ENCODE measurements at regions not wholly inside any gene's neighbourhood (a gene's known extent, or its start where the extent isn't known, plus 50 kb on each side); places are given as distances from the start of the nearest gene placed in this dataset.

DNA sequence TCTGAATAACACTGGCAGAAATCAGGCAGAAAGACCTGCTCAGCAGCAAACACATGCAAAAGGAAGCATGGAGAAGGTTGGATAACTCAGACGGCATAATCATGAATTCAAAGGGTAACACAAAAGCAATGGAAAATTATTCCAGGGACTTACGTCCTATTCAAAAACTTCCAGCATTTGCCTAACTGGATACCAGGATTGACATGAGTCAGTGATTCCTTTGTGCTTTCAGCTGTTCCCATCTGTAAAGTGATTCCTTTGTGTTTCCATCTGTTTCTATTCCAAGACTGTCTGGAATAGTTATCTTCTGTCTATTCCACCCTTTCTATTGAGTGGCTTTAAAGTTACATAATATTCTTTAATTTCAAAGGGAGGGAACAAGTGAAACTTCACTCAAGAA, 1361.7 kb upstream of the CDH9 start:
- no peak overlapping the region for H3K27ac ChIP-seq (ENCODE audit: insufficient read depth, low read depth, low read length)

More for the DNA sequence above, 1361.7 kb upstream of the CDH9 start:
- Histone ChIP-seq H3K36me3 (ENCODE audit: control insufficient read depth in 2 of 2, extremely low read depth in 1 of 2, insufficient read depth in 2 of 2, low read length in 2 of 2) (no peaks in the 10 kb centered on the region), H3K4me3 (replicated peaks in 1 of 3; ENCODE audit: insufficient read depth in 1 of 3, low read depth in 1 of 3, low read length in 3 of 3) (no peak overlapping the region), H3K9me3 (replicated peaks; ENCODE audit: control insufficient read depth, insufficient read depth, low read length) (peaks cover 2% of the 10 kb centered on the region), H3K27me3 (ENCODE audit: control insufficient read depth in 2 of 2, insufficient read depth in 2 of 2, low read length in 2 of 2) (no peaks in the 10 kb centered on the region), H3K4me2 (ENCODE audit: insufficient read depth, low read length) (no peak overlapping the region), H3K4me1 (ENCODE audit: control insufficient read depth, extremely low read depth, insufficient read depth, low read length) (no peaks in the 10 kb centered on the region), H3K79me2 (ENCODE audit: control insufficient read depth, insufficient read depth, low read length) (no peaks in the 10 kb centered on the region), H3K9ac (replicated peaks; ENCODE audit: extremely low read depth, insufficient read depth, low read length) (no peak overlapping the region), H3K9me1 (replicated peaks; ENCODE audit: control insufficient read depth, extremely low read depth, insufficient read depth, low read length) (no peaks in the 10 kb centered on the region), H4K20me1 (replicated peaks; ENCODE audit: control insufficient read depth, extremely low read depth, insufficient read depth, low read length) (no peaks in the 10 kb centered on the region), H2AFZ (ENCODE audit: low read depth, low read length) (no peak overlapping the region)
- ChIA-PET POLR2A (no interaction called here), CTCF (no interaction called here)
- FAIRE-seq (no peak), DNase-seq (ENCODE audit: low read depth, low spot score) (no peak)
- intact Hi-C loops (cut with micrococcal nuclease): no loop called here
- dilution Hi-C loops (cut with MboI; ENCODE audit: extremely low pct_ligation_motif_present, low sequenced_read_pairs): no loop called here
- no TSS peak for BruUV-seq (replicated peaks)
- TF ChIP-seq EZH2 (IDR thresholded peaks at IDR 0.05; ENCODE audit: borderline replicate concordance, low read depth, low read length, severe bottlenecking) (no peak), POLR2AphosphoS5 (IDR thresholded peaks at IDR 0.05; ENCODE audit: insufficient read depth, low read depth, low read length) (no peak), FOS (IDR thresholded peaks at IDR 0.05; ENCODE audit: borderline replicate concordance, insufficient read depth, low read length) (no peak), GATA2 (IDR thresholded peaks at IDR 0.05; ENCODE audit: insufficient read depth, insufficient read length, low read depth, low read length) (no peak), MYC (IDR thresholded peaks at IDR 0.05; ENCODE audit: low read depth, low read length) (no peak), JUN (IDR thresholded peaks at IDR 0.05; ENCODE audit: borderline replicate concordance, insufficient read depth, insufficient read length, low read depth) (no peak), POLR2A (IDR thresholded peaks at IDR 0.05; ENCODE audit: low read depth, low read length) (no peak)
- TF ChIP-seq, protein P1, sequence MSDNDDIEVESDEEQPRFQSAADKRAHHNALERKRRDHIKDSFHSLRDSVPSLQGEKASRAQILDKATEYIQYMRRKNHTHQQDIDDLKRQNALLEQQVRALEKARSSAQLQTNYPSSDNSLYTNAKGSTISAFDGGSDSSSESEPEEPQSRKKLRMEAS (IDR thresholded peaks at IDR 0.05; ENCODE audit: insufficient read depth, insufficient read length): no peak
- TF ChIP-seq, protein P2, sequence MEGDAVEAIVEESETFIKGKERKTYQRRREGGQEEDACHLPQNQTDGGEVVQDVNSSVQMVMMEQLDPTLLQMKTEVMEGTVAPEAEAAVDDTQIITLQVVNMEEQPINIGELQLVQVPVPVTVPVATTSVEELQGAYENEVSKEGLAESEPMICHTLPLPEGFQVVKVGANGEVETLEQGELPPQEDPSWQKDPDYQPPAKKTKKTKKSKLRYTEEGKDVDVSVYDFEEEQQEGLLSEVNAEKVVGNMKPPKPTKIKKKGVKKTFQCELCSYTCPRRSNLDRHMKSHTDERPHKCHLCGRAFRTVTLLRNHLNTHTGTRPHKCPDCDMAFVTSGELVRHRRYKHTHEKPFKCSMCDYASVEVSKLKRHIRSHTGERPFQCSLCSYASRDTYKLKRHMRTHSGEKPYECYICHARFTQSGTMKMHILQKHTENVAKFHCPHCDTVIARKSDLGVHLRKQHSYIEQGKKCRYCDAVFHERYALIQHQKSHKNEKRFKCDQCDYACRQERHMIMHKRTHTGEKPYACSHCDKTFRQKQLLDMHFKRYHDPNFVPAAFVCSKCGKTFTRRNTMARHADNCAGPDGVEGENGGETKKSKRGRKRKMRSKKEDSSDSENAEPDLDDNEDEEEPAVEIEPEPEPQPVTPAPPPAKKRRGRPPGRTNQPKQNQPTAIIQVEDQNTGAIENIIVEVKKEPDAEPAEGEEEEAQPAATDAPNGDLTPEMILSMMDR (IDR thresholded peaks at IDR 0.05; ENCODE audit: extremely low read depth in 1 of 2, insufficient read depth in 1 of 2, low read depth in 1 of 2, low read length in 2 of 2): no peak

Measured in endothelial cell of umbilical vein (primary cell).